ENCODE measurements at regions not wholly inside any gene's neighbourhood (a gene's known extent, or its start where the extent isn't known, plus 50 kb on each side); places are given as distances from the start of the nearest gene placed in this dataset.

- TF ChIP-seq, protein P1, sequence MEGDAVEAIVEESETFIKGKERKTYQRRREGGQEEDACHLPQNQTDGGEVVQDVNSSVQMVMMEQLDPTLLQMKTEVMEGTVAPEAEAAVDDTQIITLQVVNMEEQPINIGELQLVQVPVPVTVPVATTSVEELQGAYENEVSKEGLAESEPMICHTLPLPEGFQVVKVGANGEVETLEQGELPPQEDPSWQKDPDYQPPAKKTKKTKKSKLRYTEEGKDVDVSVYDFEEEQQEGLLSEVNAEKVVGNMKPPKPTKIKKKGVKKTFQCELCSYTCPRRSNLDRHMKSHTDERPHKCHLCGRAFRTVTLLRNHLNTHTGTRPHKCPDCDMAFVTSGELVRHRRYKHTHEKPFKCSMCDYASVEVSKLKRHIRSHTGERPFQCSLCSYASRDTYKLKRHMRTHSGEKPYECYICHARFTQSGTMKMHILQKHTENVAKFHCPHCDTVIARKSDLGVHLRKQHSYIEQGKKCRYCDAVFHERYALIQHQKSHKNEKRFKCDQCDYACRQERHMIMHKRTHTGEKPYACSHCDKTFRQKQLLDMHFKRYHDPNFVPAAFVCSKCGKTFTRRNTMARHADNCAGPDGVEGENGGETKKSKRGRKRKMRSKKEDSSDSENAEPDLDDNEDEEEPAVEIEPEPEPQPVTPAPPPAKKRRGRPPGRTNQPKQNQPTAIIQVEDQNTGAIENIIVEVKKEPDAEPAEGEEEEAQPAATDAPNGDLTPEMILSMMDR (IDR thresholded peaks at IDR 0.05; ENCODE audit: insufficient read depth, low read depth, low read length): no peak
- peak; percentile 30 for TF ChIP-seq EZH2 (IDR thresholded peaks at IDR 0.05; ENCODE audit: insufficient read depth, low read length)
Measured at GRCh38 chr14:96739200-96739910, 57.8 kb upstream of the VRK1 start.

Data from astrocyte (in vitro differentiated cells and primary cell).